GM23248 (cell line): ENCODE measurements at regions not wholly inside any gene's neighbourhood (a gene's known extent, or its start where the extent isn't known, plus 50 kb on each side); places are given as distances from the start of the nearest gene placed in this dataset.

Source experiments
- DNase-seq: peaks from one replicate; pipeline ENCODE4 v3.0.0-alpha.2; 2015
- H2AFZ ChIP-seq: fragments of 200-600 bp; sonication (generic); 2 replicates; pipeline ENCODE4 v1.6.1; 2016; ENCODE audit warnings: antibody characterized with exemption
- H3F3A ChIP-seq: fragments of 200-600 bp; sonication (generic); 2 replicates; pipeline ENCODE4 v1.6.1; 2016; ENCODE audit warnings: mild to moderate bottlenecking, antibody characterized with exemption, mixed run types; ENCODE audit not compliant: insufficient read depth
- H3K27ac ChIP-seq: fragments of 200-600 bp; sonication (generic); 2 replicates; pipeline ENCODE4 v1.5.1; 2016; ENCODE audit warnings: mild to moderate bottlenecking
- H3K27me3 ChIP-seq: fragments of 200-600 bp; sonication (generic); replicated peaks from 2 replicates; pipeline ENCODE4 v1.6.1; 2016; ENCODE audit warnings: mild to moderate bottlenecking; ENCODE audit not compliant: insufficient read depth
- H3K36me3 ChIP-seq: fragments of 200-600 bp; sonication (generic); 2 replicates; pipeline ENCODE4 v1.6.1; 2016; ENCODE audit warnings: low read depth, mild to moderate bottlenecking
- H3K4me1 ChIP-seq: fragments of 200-600 bp; sonication (generic); 2 replicates; pipeline ENCODE4 v1.6.1; 2016; ENCODE audit warnings: mild to moderate bottlenecking; ENCODE audit not compliant: insufficient read depth
- H3K4me2 ChIP-seq: fragments of 200-600 bp; sonication (generic); one replicate; pipeline ENCODE4 v1.6.1; 2016; ENCODE audit warnings: mild to moderate bottlenecking; ENCODE audit not compliant: unreplicated experiment
- H3K4me3 ChIP-seq: fragments of 200-600 bp; sonication (generic); 2 replicates; pipeline ENCODE4 v1.5.1; 2016; ENCODE audit warnings: mild to moderate bottlenecking
- H3K79me2 ChIP-seq: fragments of 200-600 bp; sonication (generic); 2 replicates; pipeline ENCODE4 v1.6.1; 2016; ENCODE audit warnings: mild to moderate bottlenecking; ENCODE audit not compliant: insufficient read depth
- H3K9ac ChIP-seq: fragments of 200-600 bp; sonication (generic); 2 replicates; pipeline ENCODE4 v1.6.1; 2016; ENCODE audit warnings: mild to moderate bottlenecking
- H3K9me2 ChIP-seq: fragments of 200-600 bp; sonication (generic); 2 replicates; pipeline ENCODE4 v1.6.1; 2016; ENCODE audit warnings: mixed run types, mild to moderate bottlenecking, moderate library complexity; ENCODE audit not compliant: insufficient read depth
- H3K9me3 ChIP-seq: fragments of 200-600 bp; sonication (generic); one replicate; pipeline ENCODE4 v1.6.1; 2017; ENCODE audit warnings: low read depth
- H4K20me1 ChIP-seq: fragments of 200-600 bp; sonication (generic); 2 replicates; pipeline ENCODE4 v1.6.0; 2016; ENCODE audit not compliant: insufficient read depth
- EZH2 ChIP-seq: fragments of 200-600 bp; sonication (generic); IDR thresholded peaks from 2 replicates; pipeline ENCODE4 v1.6.1; 2018; ENCODE audit warnings: antibody characterized with exemption, mild to moderate bottlenecking; ENCODE audit not compliant: insufficient read depth, poor library complexity, severe bottlenecking
- EZH2phosphoT487 ChIP-seq: fragments of 200-600 bp; sonication (generic); IDR thresholded peaks from 2 replicates; pipeline ENCODE4 v1.6.1; 2018; ENCODE audit warnings: antibody characterized with exemption, moderate library complexity, mild to moderate bottlenecking, low read depth; ENCODE audit not compliant: insufficient read depth
- whole genome bisulfite sequencing, 2 experiments: methylation state at CpG; one replicate each; pipeline ENCODE4 v1.1.6; 2015 to 2017; ENCODE audit warnings: low lambda C conversion rate in 2 of 2, low coverage in 1 of 2; ENCODE audit errors: missing lambda C conversion rate in 2 of 2; 5-methylcytosine and 5-hydroxymethylcytosine counted together
- in situ Hi-C: fragments of 300-500 bp; cut with MboI; formaldehyde crosslinking; loops from 2 replicates; pipeline ENCODE4 v1.15.0; 2020

DNA sequence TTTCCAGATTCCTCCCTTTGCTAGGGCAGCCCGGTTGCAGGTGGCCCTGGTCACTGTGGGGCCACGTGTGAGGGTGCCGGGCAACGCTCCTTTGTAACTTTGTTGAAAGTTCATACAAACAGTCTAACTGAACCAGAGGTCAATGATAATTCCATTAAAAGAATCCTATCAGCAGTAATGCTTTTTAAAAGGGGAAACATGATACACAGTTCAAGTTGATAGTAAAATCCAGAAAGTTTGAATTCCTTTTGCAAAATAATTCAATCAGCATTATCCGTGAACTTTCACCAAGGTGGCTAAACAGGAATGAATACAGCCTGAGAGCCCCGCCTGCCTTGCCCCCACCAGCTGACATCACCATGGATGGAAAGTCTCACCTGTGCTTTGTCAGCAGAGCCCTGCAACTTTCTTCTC lies 166.2 kb downstream of the ACKR3 start:
- TF ChIP-seq EZH2phosphoT487 = no peak
- no peak for TF ChIP-seq EZH2
- Histone ChIP-seq H3K9me3 (no peaks in the 10 kb centered on the region), H3K79me2 (no peaks in the 10 kb centered on the region), H3K27ac (no peak overlapping the region), H3F3A (peaks cover 5% of the 10 kb centered on the region; the same call in 1 of the 2 replicates), H3K9me2 (no peaks in the 10 kb centered on the region), H4K20me1 (no peaks in the 10 kb centered on the region), H2AFZ (no peak overlapping the region), H3K4me3 (no peak overlapping the region), H3K4me2 (no peak overlapping the region), H3K36me3 (no peaks in the 10 kb centered on the region), H3K4me1 (peaks cover 10% of the 10 kb centered on the region), H3K9ac (no peak overlapping the region), H3K27me3 (peaks cover 9% of the 10 kb centered on the region; the same call in 1 of the 2 replicates)
- no peak for DNase-seq
- WGBS, 2 experiments = 83 to 89% methylated on average over 6 of the region's 6 CpGs
- in situ Hi-C loops = no loop called here

- Histone ChIP-seq H4K20me1 (no peaks in the 10 kb centered on the region), H3K27ac (no peak overlapping the region), H3K4me1 (peaks cover 10% of the 10 kb centered on the region), H2AFZ (no peak overlapping the region), H3K9me2 (no peaks in the 10 kb centered on the region), H3K36me3 (no peaks in the 10 kb centered on the region), H3K4me2 (no peak overlapping the region), H3K4me3 (no peak overlapping the region), H3F3A (peaks cover 10% of the 10 kb centered on the region), H3K79me2 (no peaks in the 10 kb centered on the region), H3K9me3 (no peaks in the 10 kb centered on the region), H3K9ac (no peak overlapping the region), H3K27me3 (peaks cover 9% of the 10 kb centered on the region; the same call in 1 of the 2 replicates)
- no peak for DNase-seq
- no peak for TF ChIP-seq EZH2phosphoT487
- no peak for TF ChIP-seq EZH2
- in situ Hi-C loops = no loop called here
- WGBS, 2 experiments = 75 to 84% methylated on average over 4 of the region's 4 CpGs
Measured at GRCh38 chr2:236738030-236738429, 168.4 kb downstream of the ACKR3 start.

- no peak for TF ChIP-seq EZH2
- TF ChIP-seq EZH2phosphoT487 = no peak
- Histone ChIP-seq H4K20me1 (no peaks in the 10 kb centered on the region), H3K4me2 (no peak overlapping the region), H3K4me1 (peaks cover 16% of the 10 kb centered on the region), H3K27ac (no peak overlapping the region), H3F3A (peaks cover 16% of the 10 kb centered on the region), H3K9ac (no peak overlapping the region), H3K27me3 (peaks cover 9% of the 10 kb centered on the region; the same call in 1 of the 2 replicates), H3K36me3 (no peaks in the 10 kb centered on the region), H3K9me3 (no peaks in the 10 kb centered on the region), H3K9me2 (no peaks in the 10 kb centered on the region), H3K4me3 (no peak overlapping the region), H3K79me2 (no peaks in the 10 kb centered on the region), H2AFZ (no peak overlapping the region)
- 85% methylated on average over 2 of the region's 2 CpGs for WGBS, 2 experiments
- in situ Hi-C loops = no loop called here
- DNase-seq = no peak
Measured at GRCh38 chr2:236738896-236739295, 169.3 kb downstream of the ACKR3 start.

GRCh38 chr2:236739663-236740062 lies 170.0 kb downstream of the ACKR3 start:
- no peaks in the 10 kb centered on the region for H3K36me3 ChIP-seq
- no peaks in the 10 kb centered on the region for H4K20me1 ChIP-seq
- no peak overlapping the region for H3K9ac ChIP-seq
- no peak for DNase-seq
- no peak overlapping the region for H3K4me3 ChIP-seq
- TF ChIP-seq EZH2phosphoT487 (no peak), EZH2 (no peak)
- no peaks in the 10 kb centered on the region for H3K9me3 ChIP-seq
- peaks cover 9% of the 10 kb centered on the region; the same call in 1 of the 2 replicates for H3K27me3 ChIP-seq
- H3K79me2 ChIP-seq = no peaks in the 10 kb centered on the region
- H3K27ac ChIP-seq = no peak overlapping the region
- in situ Hi-C loops = no loop called here
- peaks cover 21% of the 10 kb centered on the region for H3K4me1 ChIP-seq
- H3K9me2 ChIP-seq = no peaks in the 10 kb centered on the region
- H3K4me2 ChIP-seq = no peak overlapping the region
- H3F3A ChIP-seq = peaks cover 24% of the 10 kb centered on the region
- H2AFZ ChIP-seq = no peak overlapping the region

DNA sequence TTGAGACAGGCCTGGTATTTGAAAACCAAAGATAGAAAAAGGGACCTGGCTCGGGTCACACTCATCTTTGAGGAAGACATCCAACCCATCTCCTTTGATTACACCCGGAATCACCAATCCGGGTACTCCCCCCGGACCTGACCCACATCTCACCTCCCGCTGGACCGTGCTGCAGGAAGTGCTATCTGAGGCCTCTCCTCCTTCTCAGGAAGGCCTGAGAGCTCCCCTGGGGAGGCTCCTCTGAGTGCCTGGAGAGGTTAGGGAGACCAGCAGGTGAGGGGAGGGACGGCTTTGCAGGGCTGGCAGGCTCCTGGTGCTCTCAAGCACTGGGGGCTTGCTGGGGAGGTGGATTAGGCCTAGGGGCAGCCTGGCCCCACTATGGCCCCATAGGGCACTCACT lies 170.9 kb downstream of the ACKR3 start:
- Histone ChIP-seq H3K9ac (no peak overlapping the region), H3K4me3 (no peak overlapping the region), H3K4me1 (peaks cover 30% of the 10 kb centered on the region), H3K27ac (no peak overlapping the region), H3K36me3 (no peaks in the 10 kb centered on the region), H3K79me2 (no peaks in the 10 kb centered on the region), H3K9me3 (no peaks in the 10 kb centered on the region), H2AFZ (no peak overlapping the region), H3K4me2 (no peak overlapping the region), H3K9me2 (no peaks in the 10 kb centered on the region), H4K20me1 (no peaks in the 10 kb centered on the region), H3F3A (peaks cover 31% of the 10 kb centered on the region), H3K27me3 (peaks cover 9% of the 10 kb centered on the region; the same call in 1 of the 2 replicates)
- in situ Hi-C loops = no loop called here
- TF ChIP-seq EZH2phosphoT487 (no peak), EZH2 (no peak)
- DNase-seq = no peak
- 97 to 98% methylated on average over 7 of the region's 7 CpGs for WGBS, 2 experiments
